ENCODE measurements at regions not wholly inside any gene's neighbourhood (a gene's known extent, or its start where the extent isn't known, plus 50 kb on each side); places are given as distances from the start of the nearest gene placed in this dataset.

GRCh38 chrX:25180242-25180641 is 164.5 kb upstream of the ARX start:
- no peaks in the 10 kb centered on the region for H3K36me3 ChIP-seq (ENCODE audit: low read depth, missing control alignments)
- H3K27ac ChIP-seq, result no peak overlapping the region
- no peaks in the 10 kb centered on the region for H3K27me3 ChIP-seq
- H3K4me1 ChIP-seq, result no peaks in the 10 kb centered on the region
- intact Hi-C loops (cut with DNase I; ENCODE audit: low total_unique reads), result no loop called here
- no peak overlapping the region for H3K4me3 ChIP-seq
- no peak for DNase-seq
- TF ChIP-seq POLR2A (IDR thresholded peaks at IDR 0.05) (no peak), CTCF (IDR thresholded peaks at IDR 0.05) (no peak)
- H3K9me3 ChIP-seq, result no peaks in the 10 kb centered on the region
- 83 to 88% methylated on average over 2 of the region's 2 CpGs for WGBS, 2 donors

- DNase-seq, result no peak
- Histone ChIP-seq H3K27me3 (no peaks in the 10 kb centered on the region), H3K27ac (no peak overlapping the region), H3K36me3 (ENCODE audit: low read depth, missing control alignments) (no peaks in the 10 kb centered on the region), H3K4me1 (no peaks in the 10 kb centered on the region), H3K9me3 (no peaks in the 10 kb centered on the region), H3K4me3 (no peak overlapping the region)
- TF ChIP-seq POLR2A (IDR thresholded peaks at IDR 0.05) (no peak), CTCF (IDR thresholded peaks at IDR 0.05) (no peak)
- WGBS, 2 donors, result 32 to 55% methylated on average over 3 of the region's 3 CpGs
- intact Hi-C loops (cut with DNase I; ENCODE audit: low total_unique reads), result no loop called here
These were observed 162.8 kb upstream of the ARX start for GRCh38 chrX:25178555-25178954.

GRCh38 chrX:25175743-25176142 is 160.0 kb upstream of the ARX start:
- no peak for DNase-seq
- H3K36me3 ChIP-seq (ENCODE audit: low read depth, missing control alignments), result no peaks in the 10 kb centered on the region
- no peaks in the 10 kb centered on the region for H3K4me1 ChIP-seq
- 85 to 100% methylated on average over 1 to 5 of the region's 5 CpGs for WGBS, 2 donors
- intact Hi-C loops (cut with DNase I; ENCODE audit: low total_unique reads), result no loop called here
- no peak for TF ChIP-seq POLR2A (IDR thresholded peaks at IDR 0.05)
- TF ChIP-seq CTCF (IDR thresholded peaks at IDR 0.05), result no peak
- no peak overlapping the region for H3K27ac ChIP-seq
- H3K27me3 ChIP-seq, result no peaks in the 10 kb centered on the region
- no peak overlapping the region for H3K4me3 ChIP-seq
- no peaks in the 10 kb centered on the region for H3K9me3 ChIP-seq

GRCh38 chrX:25175171-25175570 is 159.4 kb upstream of the ARX start:
- H3K9me3 ChIP-seq, result no peaks in the 10 kb centered on the region
- intact Hi-C loops (cut with DNase I; ENCODE audit: low total_unique reads), result no loop called here
- WGBS, 2 donors, result 79 to 84% methylated on average over 3 to 4 of the region's 4 CpGs

More at GRCh38 chrX:25175171-25175570, 159.4 kb upstream of the ARX start:
- no peaks in the 10 kb centered on the region for H3K4me1 ChIP-seq
- TF ChIP-seq POLR2A (IDR thresholded peaks at IDR 0.05) (no peak), CTCF (IDR thresholded peaks at IDR 0.05) (no peak)
- no peak for DNase-seq
- no peaks in the 10 kb centered on the region for H3K27me3 ChIP-seq
- H3K4me3 ChIP-seq, result no peak overlapping the region
- H3K27ac ChIP-seq, result no peak overlapping the region
- H3K36me3 ChIP-seq (ENCODE audit: low read depth, missing control alignments), result no peaks in the 10 kb centered on the region
